ENCODE measurements at regions not wholly inside any gene's neighbourhood (a gene's known extent, or its start where the extent isn't known, plus 50 kb on each side); places are given as distances from the start of the nearest gene placed in this dataset.

DNA sequence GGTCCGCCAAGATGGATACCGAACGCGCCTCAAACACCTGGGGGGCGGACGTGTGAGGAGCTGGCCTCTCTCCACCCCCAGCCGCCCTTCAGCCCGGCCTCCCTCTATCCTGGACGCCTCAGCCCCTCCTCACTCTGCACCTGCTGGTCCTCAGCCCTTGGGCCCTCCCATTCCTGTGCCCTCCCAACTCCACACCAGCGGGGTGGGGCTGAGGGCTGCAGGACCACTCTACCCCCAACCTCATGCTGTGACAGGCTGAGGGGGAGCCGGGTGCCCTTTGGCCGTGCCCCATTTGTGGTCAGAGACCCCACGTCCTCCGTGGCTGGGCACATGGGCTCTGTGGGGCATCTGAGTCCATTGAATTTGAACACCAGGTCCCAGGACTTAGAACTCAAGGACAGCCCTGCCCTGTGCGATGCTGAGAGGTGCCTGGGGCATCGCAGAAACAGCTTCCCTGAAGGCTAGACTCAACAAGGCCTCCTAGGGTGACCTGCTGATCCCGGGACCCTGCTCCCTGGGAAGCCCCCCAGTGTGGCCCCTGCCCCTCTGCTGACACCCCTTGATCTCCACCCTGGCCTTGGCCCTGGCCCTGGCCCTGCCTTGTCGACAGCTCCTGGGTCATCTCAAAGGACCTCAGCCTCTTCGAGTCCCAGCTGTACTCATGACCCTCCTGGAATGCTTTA lies 82.0 kb upstream of the SFSWAP start:
- no peak for TF ChIP-seq SP1 (IDR thresholded peaks at IDR 0.05; ENCODE audit: low read depth, low read length)
- TF ChIP-seq JUN (IDR thresholded peaks at IDR 0.05; ENCODE audit: low read depth, low read length) = no peak
- TF ChIP-seq KDM1A (IDR thresholded peaks at IDR 0.05; ENCODE audit: borderline replicate concordance, low read length) = no peak
- no peak for TF ChIP-seq BRCA1 (IDR thresholded peaks at IDR 0.05; ENCODE audit: low read depth, low read length)
- TF ChIP-seq, protein P1, sequence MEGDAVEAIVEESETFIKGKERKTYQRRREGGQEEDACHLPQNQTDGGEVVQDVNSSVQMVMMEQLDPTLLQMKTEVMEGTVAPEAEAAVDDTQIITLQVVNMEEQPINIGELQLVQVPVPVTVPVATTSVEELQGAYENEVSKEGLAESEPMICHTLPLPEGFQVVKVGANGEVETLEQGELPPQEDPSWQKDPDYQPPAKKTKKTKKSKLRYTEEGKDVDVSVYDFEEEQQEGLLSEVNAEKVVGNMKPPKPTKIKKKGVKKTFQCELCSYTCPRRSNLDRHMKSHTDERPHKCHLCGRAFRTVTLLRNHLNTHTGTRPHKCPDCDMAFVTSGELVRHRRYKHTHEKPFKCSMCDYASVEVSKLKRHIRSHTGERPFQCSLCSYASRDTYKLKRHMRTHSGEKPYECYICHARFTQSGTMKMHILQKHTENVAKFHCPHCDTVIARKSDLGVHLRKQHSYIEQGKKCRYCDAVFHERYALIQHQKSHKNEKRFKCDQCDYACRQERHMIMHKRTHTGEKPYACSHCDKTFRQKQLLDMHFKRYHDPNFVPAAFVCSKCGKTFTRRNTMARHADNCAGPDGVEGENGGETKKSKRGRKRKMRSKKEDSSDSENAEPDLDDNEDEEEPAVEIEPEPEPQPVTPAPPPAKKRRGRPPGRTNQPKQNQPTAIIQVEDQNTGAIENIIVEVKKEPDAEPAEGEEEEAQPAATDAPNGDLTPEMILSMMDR (IDR thresholded peaks at IDR 0.05; ENCODE audit: control extremely low read depth in 1 of 3, insufficient read depth in 1 of 3, low read depth in 1 of 3, low read length in 3 of 3) = no peak
- TF ChIP-seq RAD21 (IDR thresholded peaks at IDR 0.05 in 1 of 2, conservative IDR thresholded peaks at IDR 0.05 in 1 of 2; ENCODE audit: low read depth in 2 of 2, low read length in 2 of 2) = no peak
- no peak for TF ChIP-seq TAF1 (IDR thresholded peaks at IDR 0.05; ENCODE audit: low read depth, low read length)
- no peak for TF ChIP-seq EZH2 (IDR thresholded peaks at IDR 0.05; ENCODE audit: low read depth, low read length, severe bottlenecking)
- TF ChIP-seq, protein P2, sequence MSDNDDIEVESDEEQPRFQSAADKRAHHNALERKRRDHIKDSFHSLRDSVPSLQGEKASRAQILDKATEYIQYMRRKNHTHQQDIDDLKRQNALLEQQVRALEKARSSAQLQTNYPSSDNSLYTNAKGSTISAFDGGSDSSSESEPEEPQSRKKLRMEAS (IDR thresholded peaks at IDR 0.05) = no peak
- TF ChIP-seq POLR2A (IDR thresholded peaks at IDR 0.05; ENCODE audit: control extremely low read depth in 1 of 2, low read depth in 2 of 2, low read length in 2 of 2) = no peak
- no peak for TF ChIP-seq EP300 (IDR thresholded peaks at IDR 0.05; ENCODE audit: borderline replicate concordance in 1 of 2, low read depth in 2 of 2, low read length in 2 of 2)
- TF ChIP-seq JUND (IDR thresholded peaks at IDR 0.05; ENCODE audit: low read length) = no peak

All from H1 (cell line).